ENCODE measurements at regions not wholly inside any gene's neighbourhood (a gene's known extent, or its start where the extent isn't known, plus 50 kb on each side); places are given as distances from the start of the nearest gene placed in this dataset.
A peak's percentile ranks its signal among the peaks of the same experiment; 100 is the strongest.
"Not testable (repeated sequence)": the region's sequence is repeated elsewhere in the genome, so short reads cannot be mapped to it uniquely, and the experiment has no call there.

DNA sequence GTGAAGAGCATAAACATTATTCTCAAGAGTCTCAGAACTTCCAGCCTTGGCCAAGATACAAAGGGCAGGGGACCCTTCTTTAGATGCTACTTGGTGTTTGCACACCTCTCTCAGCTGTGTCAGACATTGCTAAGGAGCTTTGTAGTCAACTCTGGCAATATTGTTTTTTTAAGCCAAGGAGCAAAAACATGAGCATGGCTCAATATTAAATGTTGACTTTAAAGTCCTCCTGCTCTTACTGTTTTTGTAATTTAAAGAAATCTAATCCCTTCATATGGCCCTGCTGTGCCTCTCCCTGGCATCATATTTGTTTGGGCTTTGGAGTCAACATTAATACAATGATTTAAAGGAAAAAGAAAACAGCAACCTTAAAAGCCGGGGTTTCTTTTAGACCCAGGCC, 67.9 kb upstream of the TMEM170B start:
- DNase-seq (no peak), ATAC-seq (no peak)
- Mint-ChIP-seq H3K4me3 (no peak overlapping the region), H3K27me3 (no peaks in the 10 kb centered on the region), H3K4me1 (no peaks in the 10 kb centered on the region), H3K36me3 (ENCODE audit: low read depth) (no peaks in the 10 kb centered on the region), H3K27ac (no peak overlapping the region), H3K9me3 (ENCODE audit: low read depth) (no peaks in the 10 kb centered on the region)
- ChIA-PET POLR2A (no interaction called here), CTCF (no interaction called here)
- intact Hi-C loops (cut with DNase I, micrococcal nuclease) = no loop called here

DNA sequence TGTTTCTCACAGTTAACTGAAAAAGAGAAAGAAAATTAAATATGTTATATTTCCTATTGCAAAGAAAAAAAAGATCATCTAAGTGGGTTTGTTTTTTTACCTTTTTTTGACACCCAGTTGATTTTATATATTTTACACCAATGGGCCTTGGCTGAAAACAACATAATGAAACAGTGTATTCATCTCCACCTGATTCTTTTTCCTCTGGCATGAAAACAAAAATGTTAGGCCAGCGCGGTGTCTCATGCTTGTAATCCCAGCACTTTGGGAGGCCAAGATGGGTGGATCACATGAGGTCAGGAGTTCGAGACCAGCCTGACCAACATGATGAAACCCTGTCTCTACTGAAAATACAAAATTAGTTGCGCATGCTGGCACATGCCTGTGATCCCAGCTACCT, 69.3 kb upstream of the TMEM170B start:
- H3K4me1 Mint-ChIP-seq; POLR2A ChIA-PET; H3K4me3 Mint-ChIP-seq; ATAC-seq; H3K27me3 Mint-ChIP-seq; H3K9me3 Mint-ChIP-seq (ENCODE audit: low read depth); H3K27ac Mint-ChIP-seq; DNase-seq; H3K36me3 Mint-ChIP-seq (ENCODE audit: low read depth); intact Hi-C loops (cut with DNase I, micrococcal nuclease): not testable (repeated sequence)
- CTCF ChIA-PET = interaction anchor here (0.6 kb wide), 1 partner anchor 25 kb away, joined by 3 read pairs; no protein-coding TSS in a partner anchor

DNA sequence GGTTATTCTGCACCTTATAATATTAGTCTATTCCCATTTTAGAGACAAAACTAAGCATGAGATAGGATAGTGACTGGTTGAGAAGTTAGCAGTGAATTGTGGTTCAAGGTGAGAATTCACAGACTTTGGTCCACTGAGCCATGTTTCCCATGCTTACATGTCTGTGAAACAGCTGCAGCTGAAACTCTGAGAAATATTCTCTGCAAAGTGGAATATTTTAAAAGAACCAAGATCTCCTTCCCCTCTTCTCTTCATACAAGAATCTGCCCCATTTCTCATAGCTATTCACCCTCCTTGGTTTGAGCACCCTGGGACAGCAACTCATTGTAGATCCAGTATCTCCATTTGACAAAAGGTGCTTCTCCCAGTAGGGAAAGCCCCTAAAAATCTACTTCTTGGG, 70.2 kb upstream of the TMEM170B start:
- CTCF ChIA-PET = interaction anchor here (0.7 kb wide), 1 partner anchor 323 kb away, joined by 3 read pairs; no protein-coding TSS in a partner anchor
- H3K9me3 Mint-ChIP-seq (ENCODE audit: low read depth) = no peaks in the 10 kb centered on the region
- POLR2A ChIA-PET = interaction anchor here (0.7 kb wide), 1 partner anchor 9 kb away, joined by 4 read pairs; no protein-coding TSS in a partner anchor
- no peaks in the 10 kb centered on the region for H3K36me3 Mint-ChIP-seq (ENCODE audit: low read depth)
- H3K27me3 Mint-ChIP-seq = no peaks in the 10 kb centered on the region
- no peak overlapping the region for H3K27ac Mint-ChIP-seq
- ATAC-seq (no peak), DNase-seq (no peak)
- no peaks in the 10 kb centered on the region for H3K4me1 Mint-ChIP-seq
- intact Hi-C loops (cut with DNase I, micrococcal nuclease) = no loop called here
- H3K4me3 Mint-ChIP-seq = no peak overlapping the region

DNA sequence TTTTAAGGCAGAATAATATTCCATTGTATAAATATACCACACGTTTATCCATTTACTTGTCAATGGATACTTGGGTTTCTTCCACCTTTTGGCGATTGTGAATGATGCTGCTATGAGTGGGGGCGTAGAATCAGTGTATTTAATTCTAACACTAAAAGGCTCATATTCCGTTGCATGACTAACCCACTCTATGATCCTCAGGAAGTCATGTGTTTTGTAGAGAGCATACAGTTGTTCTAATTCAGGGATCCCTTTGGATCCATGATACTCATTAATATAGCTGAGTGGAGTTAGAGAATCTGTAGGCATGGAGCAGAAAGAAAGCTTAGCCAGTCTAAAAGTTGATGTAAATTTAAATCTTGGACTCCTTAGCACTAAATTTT, 74.2 kb upstream of the TMEM170B start:
- peaks cover 33% of the 10 kb centered on the region for H3K4me1 Mint-ChIP-seq
- ChIA-PET POLR2A (no interaction called here), CTCF (no interaction called here)
- no peaks in the 10 kb centered on the region for H3K9me3 Mint-ChIP-seq (ENCODE audit: low read depth)
- H3K36me3 Mint-ChIP-seq (ENCODE audit: low read depth) = no peaks in the 10 kb centered on the region
- no peak overlapping the region for H3K27ac Mint-ChIP-seq
- DNase-seq = no peak
- H3K27me3 Mint-ChIP-seq = no peaks in the 10 kb centered on the region
- no peak for ATAC-seq
- no peak overlapping the region for H3K4me3 Mint-ChIP-seq
- intact Hi-C loops (cut with DNase I, micrococcal nuclease) = loop anchor here in 1 of 2 experiments (5.0 kb wide), 2 partner anchors 41 to 96 kb away; no protein-coding TSS in a partner anchor

DNA sequence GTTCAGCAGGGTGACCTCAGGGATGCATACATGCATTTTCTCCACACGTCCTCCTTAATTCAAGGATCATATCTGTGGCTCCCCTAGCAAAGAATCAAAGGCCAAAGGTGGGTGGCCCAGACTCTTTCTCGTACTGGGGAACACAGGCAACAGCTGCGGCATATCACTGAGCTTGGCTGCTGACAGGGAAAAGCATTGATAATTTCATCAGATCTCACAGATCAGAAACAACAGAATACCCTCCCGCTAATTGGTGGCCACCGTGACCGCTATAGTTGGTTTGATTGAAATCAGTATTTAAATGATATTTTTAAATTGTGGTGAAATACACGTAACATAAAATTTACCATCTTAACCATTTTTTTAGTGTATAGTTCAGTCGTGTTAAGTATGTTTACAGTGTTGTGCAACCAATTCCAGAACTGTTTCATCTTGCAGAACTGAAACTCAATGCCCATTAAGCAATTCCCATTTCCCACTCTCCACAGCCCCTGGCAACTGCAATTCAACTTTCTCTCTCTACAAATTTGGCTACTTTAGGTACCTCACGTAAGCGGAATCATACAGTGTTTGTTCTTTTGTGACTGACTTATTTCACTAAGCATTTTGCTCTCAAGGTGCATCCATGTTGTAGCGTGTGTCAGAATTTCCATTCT, 74.7 kb upstream of the TMEM170B start:
- Mint-ChIP-seq H3K36me3 (ENCODE audit: low read depth) (no peaks in the 10 kb centered on the region), H3K4me3 (no peak overlapping the region), H3K27me3 (no peaks in the 10 kb centered on the region), H3K9me3 (ENCODE audit: low read depth) (no peaks in the 10 kb centered on the region), H3K27ac (no peak overlapping the region), H3K4me1 (peaks cover 33% of the 10 kb centered on the region)
- ATAC-seq (no peak), DNase-seq (no peak)
- intact Hi-C loops (cut with DNase I, micrococcal nuclease) = loop anchor here in 1 of 2 experiments (5.0 kb wide), 2 partner anchors 41 to 96 kb away; no protein-coding TSS in a partner anchor
- ChIA-PET CTCF (interaction anchor here (0.7 kb wide), 1 partner anchor 350 kb away, joined by 3 read pairs; no protein-coding TSS in a partner anchor), POLR2A (no interaction called here)

DNA sequence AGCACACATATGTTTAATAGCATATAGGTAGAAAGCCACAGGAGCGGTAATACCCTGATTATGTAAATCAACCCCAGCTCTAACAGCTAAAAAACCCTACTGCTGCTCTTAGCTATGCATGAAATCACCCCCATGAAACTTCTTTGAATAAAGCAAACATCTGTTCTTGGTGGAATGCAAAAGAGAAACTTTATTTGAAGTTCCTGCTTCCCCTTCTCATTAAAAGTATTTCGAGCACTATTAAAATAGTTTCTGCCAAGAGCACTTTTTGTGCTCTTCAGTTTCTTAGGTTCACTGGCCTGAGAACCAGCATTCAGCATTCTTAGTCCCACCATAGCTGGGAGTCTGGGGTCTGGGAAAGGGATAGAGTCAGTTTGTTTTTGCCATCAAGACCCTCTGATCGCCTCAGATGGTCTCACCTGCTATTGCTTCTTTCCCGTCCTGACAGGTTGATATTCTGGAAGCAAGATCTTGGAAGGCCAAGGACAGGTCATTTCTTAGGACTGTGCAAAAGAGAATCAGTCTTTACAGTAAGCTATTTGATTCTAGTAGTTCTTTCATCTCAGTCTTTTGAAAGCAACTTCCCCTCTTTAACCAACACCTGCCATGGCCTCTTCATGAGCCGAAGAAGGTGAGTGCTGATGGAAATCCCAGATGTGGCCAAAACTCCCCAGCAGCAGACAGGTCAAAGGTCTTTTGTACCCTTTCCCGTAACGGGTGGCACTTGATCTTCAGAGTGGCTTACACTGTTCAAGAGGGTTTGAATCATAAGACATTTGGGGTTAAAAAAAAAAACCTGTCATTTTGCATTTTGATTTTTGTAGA, 76.5 kb upstream of the TMEM170B start:
- intact Hi-C loops (cut with DNase I, micrococcal nuclease) = loop anchor here (1.0 to 5.0 kb wide), 7 partner anchors 39 to 228 kb away; partner anchors contain the start of gene NEDD9 (in 2 of the 2)
- Mint-ChIP-seq H3K4me1 (peaks cover 33% of the 10 kb centered on the region), H3K36me3 (ENCODE audit: low read depth) (no peaks in the 10 kb centered on the region), H3K27me3 (no peaks in the 10 kb centered on the region), H3K4me3 (peak overlapping the region; percentile 44), H3K9me3 (ENCODE audit: low read depth) (no peaks in the 10 kb centered on the region), H3K27ac (peak overlapping the region; percentile 93)
- ATAC-seq (peak; percentile 63), DNase-seq (peak; percentile 41)
- CTCF ChIA-PET = interaction anchor here (0.8 to 2.9 kb wide), 7 partner anchors 14 to 114 kb away, joined by 3 to 14 read pairs (median 6); no protein-coding TSS in a partner anchor
- POLR2A ChIA-PET = interaction anchor here (0.6 to 3.1 kb wide), 4 partner anchors 37 to 169 kb away, joined by 3 to 10 read pairs (median 6); no protein-coding TSS in a partner anchor

DNA sequence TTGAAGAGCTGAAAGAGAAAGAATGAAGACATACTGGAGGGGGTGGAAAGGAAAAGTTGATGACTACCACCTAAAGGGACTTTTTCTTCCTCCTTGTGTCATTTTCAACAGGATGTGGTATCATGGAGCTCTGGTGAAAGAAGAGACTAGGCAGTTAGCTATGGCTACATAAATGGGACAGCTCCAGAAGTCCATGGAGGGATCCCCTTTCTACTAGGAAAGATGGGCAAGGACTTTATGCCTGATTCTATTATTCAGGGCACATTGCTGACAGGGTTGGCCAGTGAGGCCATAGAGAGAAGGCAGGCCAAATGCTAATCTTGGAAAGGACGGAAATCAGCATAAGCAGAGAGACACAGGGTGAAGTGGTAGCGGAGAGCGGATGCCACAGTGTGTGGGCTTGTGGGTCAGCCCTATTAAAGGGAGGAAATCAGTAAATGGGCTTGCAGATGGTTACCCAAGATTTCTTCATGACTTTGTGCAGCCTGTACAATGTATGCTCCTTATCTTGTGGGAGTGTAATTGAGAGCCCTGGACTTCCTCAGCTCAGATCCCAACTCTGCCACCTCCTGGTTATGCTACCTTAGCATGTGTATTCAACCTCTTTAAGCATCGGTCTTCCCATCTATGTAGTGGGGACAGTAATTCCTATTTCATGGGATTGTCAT, 77.4 kb upstream of the TMEM170B start:
- CTCF ChIA-PET = interaction anchor here (0.8 to 2.9 kb wide), 9 partner anchors 13 to 307 kb away, joined by 3 to 14 read pairs (median 5); no protein-coding TSS in a partner anchor
- intact Hi-C loops (cut with DNase I, micrococcal nuclease) = loop anchor here (1.0 to 5.0 kb wide), 7 partner anchors 38 to 227 kb away; partner anchors contain the start of gene NEDD9 (in 2 of the 2)
- DNase-seq (peak; percentile 19), ATAC-seq (peak; percentile 70)
- peak overlapping the region; percentile 35 for H3K4me3 Mint-ChIP-seq
- H3K36me3 Mint-ChIP-seq (ENCODE audit: low read depth) = no peaks in the 10 kb centered on the region
- H3K9me3 Mint-ChIP-seq (ENCODE audit: low read depth) = no peaks in the 10 kb centered on the region
- peaks cover 33% of the 10 kb centered on the region for H3K4me1 Mint-ChIP-seq
- peaks cover 4% of the 10 kb centered on the region for H3K27me3 Mint-ChIP-seq
- POLR2A ChIA-PET = interaction anchor here (0.6 to 3.1 kb wide), 8 partner anchors 9 to 227 kb away, joined by 3 to 10 read pairs (median 4); no protein-coding TSS in a partner anchor
- H3K27ac Mint-ChIP-seq = peak overlapping the region; percentile 93

DNA sequence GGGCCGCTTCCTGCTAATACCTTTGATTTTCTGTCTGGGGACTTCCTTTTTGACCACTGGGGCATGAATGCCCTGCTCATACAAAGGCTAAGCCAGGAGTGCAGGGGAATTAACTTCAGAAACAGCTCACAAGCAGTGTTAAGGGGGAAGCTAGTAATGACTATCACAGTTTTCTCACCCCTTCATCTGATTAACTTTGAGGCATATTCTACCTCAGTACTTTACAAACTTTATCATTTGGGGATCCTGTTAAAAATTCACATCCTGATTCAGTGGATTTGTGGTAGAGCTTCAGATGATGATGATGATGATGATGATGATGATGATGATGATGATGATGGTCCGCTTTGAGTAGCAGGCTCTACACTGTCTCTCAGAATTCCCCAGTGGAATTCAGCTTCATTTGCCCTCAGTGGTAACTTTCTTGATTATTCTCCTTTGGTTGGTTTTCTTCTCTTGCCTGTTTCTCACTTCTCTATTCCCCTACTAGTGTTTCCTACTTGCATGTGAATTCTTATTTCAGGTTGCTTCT, 78.4 kb upstream of the TMEM170B start:
- Mint-ChIP-seq H3K27me3 (peaks cover 7% of the 10 kb centered on the region), H3K4me3 (peak overlapping the region; percentile 35), H3K4me1 (peaks cover 36% of the 10 kb centered on the region), H3K36me3 (ENCODE audit: low read depth) (no peaks in the 10 kb centered on the region), H3K9me3 (ENCODE audit: low read depth) (no peaks in the 10 kb centered on the region), H3K27ac (peak overlapping the region; percentile 93)
- CTCF ChIA-PET = interaction anchor here (0.9 to 2.9 kb wide), 8 partner anchors 12 to 95 kb away, joined by 3 to 14 read pairs (median 6); no protein-coding TSS in a partner anchor
- intact Hi-C loops (cut with DNase I, micrococcal nuclease) = loop anchor here (1.0 to 5.0 kb wide), 2 partner anchors 12 to 47 kb away; no protein-coding TSS in a partner anchor
- ATAC-seq = peak; percentile 63
- DNase-seq = peak; percentile 22
- POLR2A ChIA-PET = interaction anchor here (0.9 to 3.1 kb wide), 3 partner anchors 8 to 105 kb away, joined by 3 to 10 read pairs (median 8); no protein-coding TSS in a partner anchor

DNA sequence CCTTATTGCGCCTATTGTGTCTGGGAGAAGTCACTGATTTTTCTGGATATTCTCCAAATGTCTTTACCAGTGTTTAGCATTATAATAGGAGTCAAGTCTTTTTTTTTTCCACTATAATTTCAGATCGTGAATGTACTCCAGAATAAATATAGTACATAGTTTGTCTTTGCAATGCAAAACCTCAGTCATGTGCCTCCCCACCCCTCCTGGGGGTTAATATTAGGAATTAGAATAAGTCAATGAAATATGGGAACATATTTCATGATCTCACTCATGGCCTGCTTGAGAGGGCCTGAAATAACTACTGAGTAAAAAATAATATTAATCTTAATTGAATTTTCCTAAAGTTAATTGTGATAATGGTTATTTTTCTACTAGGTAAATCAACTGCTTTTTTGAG, 79.0 kb upstream of the TMEM170B start:
- peaks cover 36% of the 10 kb centered on the region for H3K4me1 Mint-ChIP-seq
- H3K9me3 Mint-ChIP-seq (ENCODE audit: low read depth) = no peaks in the 10 kb centered on the region
- H3K27ac Mint-ChIP-seq = no peak overlapping the region
- ChIA-PET CTCF (interaction anchor here (0.7 to 2.5 kb wide), 6 partner anchors 12 to 104 kb away, joined by 3 to 11 read pairs (median 4); no protein-coding TSS in a partner anchor), POLR2A (interaction anchor here (3.1 kb wide), 1 partner anchor 104 kb away, joined by 10 read pairs; no protein-coding TSS in a partner anchor)
- intact Hi-C loops (cut with DNase I, micrococcal nuclease) = loop anchor here in 1 of 2 experiments (5.0 kb wide), 1 partner anchor 46 kb away; no protein-coding TSS in a partner anchor
- no peaks in the 10 kb centered on the region for H3K36me3 Mint-ChIP-seq (ENCODE audit: low read depth)
- peaks cover 7% of the 10 kb centered on the region for H3K27me3 Mint-ChIP-seq
- DNase-seq = no peak
- no peak for ATAC-seq
- no peak overlapping the region for H3K4me3 Mint-ChIP-seq

DNA sequence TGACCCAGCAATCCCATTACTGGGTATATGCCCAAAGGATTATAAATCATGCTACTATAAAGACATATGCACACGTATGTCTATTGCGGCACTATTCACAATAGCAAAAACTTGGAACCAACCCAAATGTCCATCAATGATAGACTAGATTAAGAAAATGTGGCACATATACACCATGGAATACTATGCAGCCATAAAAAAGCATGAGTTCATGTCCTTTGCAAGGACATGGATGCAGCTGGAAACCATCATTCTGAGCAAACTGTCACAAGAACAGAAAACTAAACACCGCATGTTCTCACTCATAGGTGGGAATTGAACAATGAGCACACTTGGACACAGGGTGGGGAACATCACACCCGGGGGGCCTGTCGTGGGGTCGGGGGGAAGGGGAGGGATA, 80.1 kb upstream of the TMEM170B start:
- H3K9me3 Mint-ChIP-seq (ENCODE audit: low read depth); H3K27ac Mint-ChIP-seq; CTCF ChIA-PET; H3K36me3 Mint-ChIP-seq (ENCODE audit: low read depth); ATAC-seq; H3K27me3 Mint-ChIP-seq; POLR2A ChIA-PET; DNase-seq; H3K4me3 Mint-ChIP-seq: not testable (repeated sequence)
- intact Hi-C loops (cut with DNase I, micrococcal nuclease) = loop anchor here in 1 of 2 experiments (5.0 kb wide), 1 partner anchor 45 kb away; no protein-coding TSS in a partner anchor
- H3K4me1 Mint-ChIP-seq = peaks cover 36% of the 10 kb centered on the region
